Raji (cell line): ENCODE measurements at regions not wholly inside any gene's neighbourhood (a gene's known extent, or its start where the extent isn't known, plus 50 kb on each side); places are given as distances from the start of the nearest gene placed in this dataset.

ENCODE experiments used
- POLR2A ChIP-seq: IDR thresholded peaks from 2 replicates; pipeline ENCODE4 v1.6.1; 2011; ENCODE audit warnings: low read depth, low read length, control low read depth; ENCODE audit not compliant: insufficient read depth

DNA sequence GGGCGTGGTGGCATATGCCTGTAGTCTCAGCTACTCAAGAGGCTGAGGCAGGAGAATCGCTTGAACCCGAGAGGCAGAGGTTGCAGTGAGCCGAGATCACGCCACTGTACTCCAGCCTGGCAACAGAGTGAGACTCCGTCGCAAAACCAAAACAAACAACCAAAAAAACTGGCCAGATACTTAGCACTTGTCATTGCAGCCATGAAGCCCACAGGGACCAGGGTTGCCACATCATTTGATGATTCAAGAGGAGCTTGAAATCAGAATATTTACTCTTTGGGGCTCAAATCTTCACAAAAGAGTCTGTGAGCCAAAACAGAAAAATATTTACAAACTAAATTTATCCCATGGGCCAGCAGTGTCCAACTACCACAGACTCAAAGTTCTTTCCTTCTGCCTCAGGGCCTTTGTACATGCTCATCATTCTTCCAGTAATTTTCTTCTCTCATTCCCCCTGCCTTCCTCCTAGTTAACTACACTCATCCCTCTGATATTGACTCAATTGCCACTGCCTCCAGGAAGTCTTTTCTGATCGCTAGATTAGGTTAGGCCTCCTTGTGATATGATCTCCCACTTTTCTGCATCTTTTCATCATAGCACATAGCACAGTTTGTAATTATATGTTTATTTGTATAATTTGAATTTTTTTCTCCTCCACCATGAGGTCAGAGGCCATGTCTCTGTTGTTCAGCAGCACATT, 130.8 kb upstream of the PLEKHG7 start:
- no peak for TF ChIP-seq POLR2A

DNA sequence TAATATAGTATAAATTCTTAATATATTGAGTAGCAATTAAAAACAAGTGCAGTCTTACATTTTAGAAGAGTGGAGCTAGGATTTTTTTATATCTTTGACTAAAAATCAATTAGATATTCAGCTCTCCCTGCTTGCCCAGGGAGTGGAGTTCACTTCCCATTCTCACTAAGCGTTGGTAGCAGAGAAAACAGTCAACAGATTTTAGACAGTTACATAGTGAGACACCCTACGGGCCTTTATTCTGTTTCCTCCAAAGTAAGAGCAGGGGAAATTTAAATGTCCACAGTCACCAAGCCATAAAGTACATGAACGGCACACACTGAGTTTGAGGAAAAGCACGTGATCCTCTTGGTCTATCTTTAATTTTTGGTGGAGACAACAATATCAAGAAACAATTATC, 131.6 kb upstream of the PLEKHG7 start:
- TF ChIP-seq POLR2A = no peak

DNA sequence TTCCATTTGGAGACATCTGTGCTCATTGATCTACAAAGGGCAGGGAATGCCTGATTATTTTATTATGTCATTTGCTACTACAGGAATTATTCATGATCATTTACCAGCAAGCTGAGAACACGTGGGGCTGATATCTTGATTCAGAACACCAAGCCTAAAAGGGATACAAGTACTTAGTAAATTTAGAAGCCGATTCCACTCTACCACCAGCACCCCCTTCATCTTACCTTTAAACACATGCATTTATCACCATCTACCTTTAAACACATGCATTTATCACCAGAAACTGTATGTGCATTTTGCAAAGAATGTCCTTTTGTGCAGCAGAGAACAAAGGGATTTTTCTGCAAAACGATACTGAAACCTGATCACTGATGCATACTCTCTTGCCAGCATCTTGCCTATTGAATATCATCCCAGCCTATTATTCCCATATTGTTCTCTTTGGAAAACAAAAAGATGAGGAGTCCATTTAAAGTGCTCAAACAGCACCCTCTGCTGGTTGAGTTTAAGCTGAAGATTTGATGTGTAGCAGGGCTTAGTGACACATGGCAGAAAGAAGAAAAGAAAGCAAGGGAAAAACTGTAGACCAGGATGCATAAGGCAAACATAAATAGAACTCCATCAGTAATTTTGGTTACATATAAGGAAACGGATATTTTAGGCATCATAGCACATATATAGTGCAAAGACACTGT, 132.6 kb upstream of the PLEKHG7 start:
- TF ChIP-seq POLR2A = no peak

DNA sequence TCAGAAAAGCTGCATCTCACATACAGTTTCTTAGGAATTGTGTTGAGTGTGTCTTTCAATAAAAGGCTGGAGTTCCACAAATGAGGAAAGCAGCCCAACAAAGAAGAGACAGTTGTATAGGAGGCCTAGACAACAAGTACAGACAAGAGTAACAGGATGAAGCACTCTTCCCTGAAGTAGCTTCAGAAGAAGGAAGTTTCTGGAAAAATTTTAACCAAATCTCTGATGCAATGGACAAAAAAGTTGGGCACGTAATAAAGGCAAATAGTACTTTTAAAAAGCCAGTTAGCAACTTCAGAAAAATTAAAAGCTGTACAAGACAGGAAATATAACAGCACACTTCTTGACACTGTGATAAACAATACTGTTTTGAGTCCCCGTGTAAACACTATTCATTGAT, 134.1 kb upstream of the PLEKHG7 start:
- no peak for TF ChIP-seq POLR2A

DNA sequence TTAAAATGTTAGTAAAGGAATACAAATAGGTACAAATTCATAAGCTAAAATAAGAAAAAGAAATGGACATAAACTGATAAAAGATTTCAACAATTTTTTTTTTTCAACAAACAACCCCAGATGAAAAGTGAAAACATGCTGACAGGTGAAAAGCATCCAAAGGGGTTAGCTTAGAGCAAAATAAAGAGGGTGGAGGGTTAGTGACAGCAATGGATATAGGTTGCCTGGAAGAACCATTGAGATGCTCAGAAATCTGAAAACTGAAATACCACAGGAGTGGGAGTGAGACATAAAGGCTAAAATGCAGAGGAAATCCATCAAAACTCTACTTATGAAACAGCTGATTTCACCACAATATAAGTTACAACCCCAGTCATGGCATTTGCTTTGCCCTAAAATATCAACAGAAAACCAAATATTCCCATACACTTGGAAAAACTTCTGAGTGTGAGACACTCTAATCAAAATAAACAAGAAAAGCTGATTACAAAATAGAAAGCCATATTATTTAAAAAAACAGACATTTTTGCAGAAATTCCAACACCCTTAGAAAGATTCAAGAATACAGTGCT, 136.3 kb upstream of the PLEKHG7 start:
- no peak for TF ChIP-seq POLR2A

DNA sequence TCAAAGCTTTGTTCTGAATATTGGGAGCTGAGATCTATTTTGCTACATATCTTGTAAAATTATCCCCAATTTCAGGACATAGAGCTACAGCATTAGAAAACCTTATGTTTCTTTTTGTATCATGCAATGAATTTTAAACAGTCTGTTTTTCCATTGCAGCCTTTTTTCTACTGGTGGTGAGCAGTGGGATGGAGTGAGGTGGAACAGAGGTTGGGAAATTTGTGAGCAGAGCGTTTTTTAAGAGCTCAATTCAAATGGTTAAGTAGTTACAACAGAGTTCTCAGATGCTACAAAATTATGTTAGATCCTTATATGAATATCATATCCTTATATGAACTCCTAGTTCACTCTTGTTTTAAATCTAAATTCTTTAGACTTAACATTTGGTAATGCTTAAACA, 139.0 kb upstream of the PLEKHG7 start:
- TF ChIP-seq POLR2A = no peak

DNA sequence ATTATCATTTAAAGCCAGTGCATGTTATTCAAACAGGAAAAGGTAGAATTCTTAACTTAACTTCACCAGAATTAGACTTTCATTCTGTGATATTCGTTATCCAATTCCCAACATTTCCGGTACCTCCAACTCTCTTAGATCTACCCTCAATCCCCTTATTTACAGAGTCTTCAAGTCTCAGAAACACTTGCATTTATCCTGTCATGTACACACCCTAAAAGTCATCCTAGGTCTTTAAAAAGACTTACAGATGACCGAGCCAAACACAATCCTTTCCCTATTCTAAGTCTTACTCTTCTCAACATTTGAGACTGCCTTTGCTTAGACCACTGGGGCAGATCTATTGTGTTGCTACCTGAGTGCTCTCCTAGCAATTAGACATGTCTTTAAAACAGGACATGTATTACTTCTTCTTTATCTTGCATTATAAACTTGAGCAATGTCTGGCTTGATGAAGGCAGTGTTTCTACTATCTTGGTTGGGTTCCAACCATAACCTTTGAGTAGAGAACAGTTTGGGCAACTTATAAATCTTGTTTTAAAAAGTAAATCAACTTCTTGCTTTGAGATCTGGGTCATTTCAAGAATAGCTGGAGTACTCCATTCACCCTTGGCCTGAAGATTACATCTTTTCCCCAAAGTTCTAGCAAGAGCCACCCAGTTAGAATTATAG, 140.6 kb upstream of the PLEKHG7 start:
- TF ChIP-seq POLR2A = no peak

DNA sequence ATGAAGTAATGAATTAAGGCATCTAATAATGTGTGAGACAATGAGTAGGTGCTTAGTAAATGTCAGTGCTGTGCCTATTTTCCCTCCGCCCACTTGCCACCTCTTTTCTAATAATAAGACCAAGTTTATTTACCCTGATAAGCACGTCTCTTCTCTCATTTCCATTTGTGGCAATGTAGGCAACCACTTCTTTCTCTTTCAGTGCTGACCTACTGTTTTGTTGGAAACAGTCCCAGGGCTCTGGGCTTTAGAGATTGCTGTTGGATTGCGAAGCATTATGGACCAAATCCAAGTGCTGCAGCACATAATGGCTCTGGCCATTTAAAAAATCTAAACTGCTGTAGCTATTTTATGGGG, 141.3 kb upstream of the PLEKHG7 start:
- no peak for TF ChIP-seq POLR2A

DNA sequence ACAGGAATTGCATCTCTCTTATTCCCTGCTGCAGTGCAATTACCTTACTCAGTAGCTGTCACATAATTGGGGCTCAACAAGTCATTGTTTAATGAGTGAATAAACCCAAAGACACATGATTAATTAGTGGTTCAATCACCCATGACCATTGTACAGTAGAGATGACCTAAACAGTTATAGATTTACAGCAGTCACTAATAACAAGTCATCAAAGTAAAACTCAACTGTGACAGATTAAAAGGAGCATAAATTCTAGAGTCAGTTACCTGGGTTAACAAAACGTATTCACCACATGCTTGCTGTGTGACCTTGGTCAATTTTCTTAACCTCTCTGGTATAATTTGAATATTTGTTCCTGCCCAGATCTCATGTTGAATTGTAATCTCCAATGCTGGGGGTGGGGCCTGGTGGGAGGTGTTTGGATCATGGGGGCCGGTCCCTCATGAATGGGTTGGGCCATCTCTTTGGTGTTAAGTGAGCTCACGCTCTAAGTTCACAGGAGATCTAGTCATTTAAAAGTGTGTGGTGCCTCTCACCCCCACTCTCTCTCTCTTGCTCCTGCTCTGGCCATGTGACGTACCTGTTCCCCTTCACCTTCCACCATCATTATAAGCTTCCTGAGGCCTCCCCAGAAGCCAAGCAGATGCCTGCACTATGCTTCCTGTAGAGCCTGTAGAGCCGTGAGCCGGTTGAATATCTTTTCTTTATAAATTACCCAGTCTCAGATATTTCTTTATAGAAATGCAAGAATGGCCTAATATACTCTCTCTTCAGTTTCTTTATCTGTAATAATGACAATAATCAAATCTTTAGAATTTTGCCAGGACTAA, 141.9 kb upstream of the PLEKHG7 start:
- TF ChIP-seq POLR2A = no peak

DNA sequence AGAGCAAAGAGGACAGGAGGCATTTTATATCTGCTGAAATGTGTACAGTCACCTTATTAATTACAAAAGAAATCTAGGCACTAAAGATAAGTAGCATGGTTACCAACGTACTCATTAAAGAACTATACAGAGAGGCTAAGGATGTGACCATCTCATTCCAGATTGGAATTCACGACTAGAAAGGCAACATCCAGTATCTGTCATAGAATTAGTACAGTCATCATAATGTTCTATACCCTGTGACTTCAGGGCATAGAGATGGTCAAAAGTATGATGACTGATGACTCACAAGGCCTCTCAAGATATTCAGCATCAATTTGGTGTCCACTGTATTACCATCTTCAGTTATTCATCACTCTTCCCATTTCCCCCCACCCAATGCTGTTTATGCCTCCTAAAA, 144.0 kb upstream of the PLEKHG7 start:
- TF ChIP-seq POLR2A = no peak

DNA sequence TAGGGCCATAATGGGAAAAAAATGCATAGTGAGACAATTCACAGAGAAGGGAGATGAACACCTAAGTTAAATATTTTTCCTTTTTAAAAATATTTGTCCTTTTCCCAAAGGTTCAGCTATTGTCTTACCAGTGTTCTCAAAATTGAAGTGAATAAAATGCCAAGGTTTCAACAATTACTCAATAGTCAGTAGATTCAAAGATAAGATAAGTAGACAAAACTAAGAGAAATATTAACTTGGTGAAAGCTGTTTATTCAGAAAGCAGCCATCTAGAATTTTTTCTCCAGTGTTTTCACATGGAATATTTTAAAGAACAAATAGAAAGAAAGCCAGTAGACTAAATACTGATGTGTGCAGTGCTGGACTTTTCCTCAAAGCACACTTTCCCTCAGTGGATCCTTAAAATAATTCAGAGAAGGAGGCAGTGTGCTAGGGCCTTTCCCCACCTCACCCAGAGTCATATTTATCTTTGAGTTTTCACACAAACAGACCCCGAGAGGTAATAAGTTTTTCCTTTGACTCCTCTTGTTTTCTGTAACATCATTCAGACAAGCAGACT, 144.5 kb upstream of the PLEKHG7 start:
- TF ChIP-seq POLR2A = no peak

DNA sequence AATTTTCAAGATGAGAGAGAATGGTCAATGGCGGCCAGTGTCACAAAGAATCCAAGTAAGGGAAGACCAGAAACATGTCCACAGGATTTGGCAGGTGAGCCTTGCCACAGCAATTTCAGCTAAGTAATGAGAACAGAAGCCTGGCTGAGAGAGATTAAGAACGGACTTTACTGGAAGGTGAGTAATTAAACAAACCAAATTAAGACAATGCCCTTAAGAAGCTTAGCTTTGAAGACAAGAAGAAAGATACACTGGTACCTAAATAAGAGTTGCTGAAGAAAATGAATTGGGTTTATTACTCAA, 145.4 kb upstream of the PLEKHG7 start:
- no peak for TF ChIP-seq POLR2A

DNA sequence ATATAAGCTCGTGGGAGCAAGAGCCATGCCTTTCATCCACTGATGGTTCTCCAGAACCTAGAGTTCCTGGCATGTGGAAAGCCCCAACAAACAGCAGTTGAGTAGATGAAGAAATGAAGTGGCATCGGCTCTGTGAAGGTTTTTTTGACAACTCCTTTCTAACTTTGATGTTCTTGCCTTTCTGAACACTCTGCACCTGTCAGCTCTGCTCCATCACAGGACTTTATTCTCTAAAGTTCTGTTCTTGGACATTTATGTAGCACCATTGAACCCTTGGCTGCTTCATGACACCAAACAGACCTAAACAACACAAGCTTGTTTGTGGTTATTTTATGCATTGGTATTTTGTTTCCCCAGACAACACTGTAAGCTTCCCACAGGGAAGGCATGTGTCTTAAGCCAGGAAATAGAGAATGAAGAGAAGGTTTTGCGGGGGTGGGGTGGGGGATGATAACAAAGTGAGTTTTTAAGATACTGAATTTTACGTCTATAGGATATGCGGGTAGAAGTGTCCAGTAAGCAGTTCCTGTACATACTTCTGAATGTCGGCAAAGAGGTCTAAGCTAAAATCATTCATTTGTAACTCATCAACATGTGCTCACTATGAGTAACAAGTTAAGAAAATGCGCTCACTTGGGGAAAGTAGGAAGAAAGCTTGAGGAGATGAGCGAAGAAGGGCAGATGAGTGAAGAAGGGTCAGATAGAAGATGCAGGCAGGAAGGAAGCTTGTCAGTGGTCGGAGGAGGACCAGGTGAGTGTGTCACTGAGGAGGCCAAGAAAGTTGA, 146.0 kb upstream of the PLEKHG7 start:
- no peak for TF ChIP-seq POLR2A

DNA sequence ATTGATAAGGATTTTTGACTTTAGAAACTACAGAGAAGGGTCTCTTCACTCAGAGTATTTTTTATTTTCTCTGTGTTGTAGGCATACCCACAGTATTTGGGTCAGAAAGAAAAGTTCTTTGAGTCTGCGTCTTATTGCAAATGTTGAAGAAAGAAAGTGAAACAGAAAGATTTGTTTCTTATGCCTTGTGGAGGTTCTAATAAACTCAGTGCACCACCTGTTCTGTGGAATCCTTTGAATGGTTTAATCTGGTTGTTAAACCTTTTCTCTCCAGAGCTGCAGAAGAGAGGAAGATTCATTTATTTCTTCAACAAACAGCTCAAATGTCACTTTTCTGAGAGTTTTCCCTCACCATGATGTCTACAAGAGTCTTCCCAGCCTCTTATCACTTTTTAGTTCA, 146.6 kb upstream of the PLEKHG7 start:
- TF ChIP-seq POLR2A = no peak
